Hepatocyte (in vitro differentiated cells): ENCODE measurements at regions not wholly inside any gene's neighbourhood (a gene's known extent, or its start where the extent isn't known, plus 50 kb on each side); places are given as distances from the start of the nearest gene placed in this dataset.

ENCODE experiments used
- CTCF ChIP-seq: fragments of 200-600 bp; sonication (generic); IDR thresholded peaks from 2 replicates; pipeline ENCODE4 v1.5.1; 2016; ENCODE audit warnings: antibody characterized with exemption, mild to moderate bottlenecking; ENCODE audit not compliant: poor library complexity
- EZH2 ChIP-seq: fragments of 200-600 bp; sonication (generic); IDR thresholded peaks from 2 replicates; pipeline ENCODE4 v1.6.1; 2016; ENCODE audit warnings: antibody characterized with exemption, mild to moderate bottlenecking, borderline replicate concordance

- no peak for TF ChIP-seq CTCF
- TF ChIP-seq EZH2: no peak
Measured at GRCh38 chr5:44691802-44692201, 116.9 kb upstream of the MRPS30 start.
